ENCODE measurements at regions not wholly inside any gene's neighbourhood (a gene's known extent, or its start where the extent isn't known, plus 50 kb on each side); places are given as distances from the start of the nearest gene placed in this dataset.

DNA sequence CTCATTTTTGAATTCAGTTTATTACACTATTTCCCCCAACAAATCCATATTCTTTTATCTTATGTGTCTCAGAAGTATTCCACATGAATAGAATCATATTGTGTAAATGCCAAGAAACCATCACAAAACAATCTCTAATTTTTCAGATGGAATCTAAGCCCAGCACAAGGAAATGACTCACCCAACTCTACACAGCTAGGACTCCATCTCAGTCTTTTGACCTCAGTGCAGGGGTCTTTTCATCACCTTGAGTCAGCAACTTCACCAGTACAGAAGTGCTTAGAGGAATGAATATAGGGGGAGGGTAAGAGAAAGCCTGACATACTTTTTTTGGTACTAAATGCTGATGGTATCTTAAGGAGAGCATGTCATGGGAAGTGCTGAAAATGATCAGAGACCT is 169.3 kb upstream of the LRRN1 start:
- no peak for DNase-seq (ENCODE audit: low spot score)

DNA sequence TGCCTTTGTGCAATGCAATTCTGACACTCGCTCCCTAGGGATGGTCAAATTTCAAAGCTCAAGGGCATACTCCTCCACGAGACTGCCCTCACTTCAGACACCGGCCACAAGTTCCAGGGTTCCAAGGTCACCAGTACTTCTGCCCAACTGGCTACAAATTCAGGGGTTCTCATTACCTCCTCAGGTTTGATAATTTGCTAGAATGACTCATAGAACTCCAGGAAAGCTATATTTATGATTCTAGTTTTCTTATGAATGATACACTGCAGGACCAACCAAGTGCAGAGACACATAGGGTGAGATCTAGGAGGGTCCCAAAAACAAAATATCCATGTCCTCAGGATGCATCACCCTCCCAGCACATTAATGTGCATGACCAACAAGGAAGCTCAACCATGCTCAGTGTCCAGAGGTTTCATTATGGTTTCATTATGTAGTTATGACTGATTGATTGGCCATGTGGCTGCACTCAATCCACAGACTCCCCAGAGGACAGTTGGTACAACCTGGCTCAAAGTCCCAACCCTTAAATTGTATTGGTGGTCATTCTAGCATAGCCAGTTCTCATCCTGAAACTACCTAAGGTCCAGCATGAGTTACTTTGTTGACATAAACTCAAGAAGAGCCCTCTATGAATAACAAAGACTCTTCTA is 170.4 kb upstream of the LRRN1 start:
- no peak for DNase-seq (ENCODE audit: low spot score)

GRCh38 chr3:3627114-3627513 is 172.1 kb upstream of the LRRN1 start:
- DNase-seq (ENCODE audit: low spot score): no peak

GRCh38 chr3:3625544-3626271 is 173.5 kb upstream of the LRRN1 start:
- DNase-seq (ENCODE audit: low spot score): no peak

DNA sequence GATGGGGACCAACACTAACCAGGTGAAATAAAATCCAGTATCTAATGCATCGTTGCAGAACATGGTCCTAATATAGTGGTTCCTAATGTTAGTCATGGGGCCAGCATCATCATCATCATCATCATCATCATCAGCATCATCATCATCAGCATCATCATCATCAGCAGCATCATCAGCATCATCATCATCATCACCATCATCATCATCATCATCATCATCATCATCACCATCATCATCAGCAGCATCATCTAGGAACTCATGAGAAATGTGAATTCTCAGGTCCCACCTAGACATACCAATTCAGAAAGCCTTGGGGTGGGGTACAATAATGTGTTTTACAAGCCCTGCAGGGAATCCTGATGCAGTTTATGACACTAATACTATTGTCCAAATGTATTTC is 179.4 kb upstream of the LRRN1 start:
- no peak for DNase-seq (ENCODE audit: low spot score)

DNA sequence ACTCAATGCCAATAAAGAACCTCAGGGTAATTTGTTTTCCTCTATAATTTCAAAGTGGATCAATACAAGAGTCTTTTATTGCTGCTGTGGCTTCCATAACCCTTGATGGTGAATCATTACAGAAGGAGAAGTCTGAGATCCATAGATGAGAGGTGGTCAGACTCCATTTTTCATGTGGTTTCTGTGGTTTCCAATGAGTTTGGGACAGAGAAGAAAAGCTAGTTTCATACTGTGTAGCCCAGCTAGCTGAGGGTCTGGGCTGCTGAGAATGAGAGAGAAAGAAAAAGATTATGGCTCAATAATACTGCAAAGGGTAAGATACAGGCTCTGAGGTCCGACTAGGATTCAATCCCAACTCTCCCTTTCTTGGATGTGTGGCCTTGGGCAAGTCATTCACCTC is 180.6 kb upstream of the LRRN1 start:
- DNase-seq (ENCODE audit: low spot score): no peak

- DNase-seq (ENCODE audit: low spot score): no peak
These were observed 183.7 kb upstream of the LRRN1 start for GRCh38 chr3:3615533-3615932.

DNA sequence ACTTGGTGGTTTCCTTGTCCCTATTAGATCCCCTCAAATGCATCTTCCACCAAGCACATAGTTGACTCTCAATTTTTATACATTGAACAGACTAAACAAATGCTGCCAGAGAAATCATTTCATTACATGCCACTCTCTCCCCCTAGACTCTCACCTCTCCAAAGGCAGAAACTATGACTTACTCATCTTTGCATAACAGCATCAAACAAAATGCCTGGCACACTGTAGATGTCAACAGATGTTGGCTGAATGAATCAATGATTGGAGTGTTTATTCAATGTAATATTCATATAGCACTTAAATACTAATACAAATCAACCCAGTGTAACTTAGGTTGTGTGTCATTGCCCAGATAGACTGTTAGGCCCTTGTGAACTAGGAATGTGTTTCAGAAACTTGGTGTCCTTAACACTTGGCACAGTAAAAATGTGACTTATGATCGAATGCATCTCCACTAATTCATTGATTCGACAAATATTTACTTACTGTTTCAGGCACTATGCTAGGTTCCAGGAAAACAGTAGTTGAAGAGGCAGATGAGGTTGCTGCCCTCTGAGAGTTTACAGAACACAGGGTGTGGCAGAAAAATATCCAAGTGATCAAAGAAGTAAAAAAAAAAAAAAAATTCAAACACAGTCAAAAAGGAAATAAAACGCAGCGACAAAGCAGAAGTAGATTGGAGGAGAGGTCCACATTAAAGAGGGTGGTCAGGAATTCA is 188.5 kb upstream of the LRRN1 start:
- DNase-seq (ENCODE audit: low spot score): no peak

- no peak for DNase-seq (ENCODE audit: low spot score)
These were observed 192.9 kb upstream of the LRRN1 start for GRCh38 chr3:3606321-3606720.

DNA sequence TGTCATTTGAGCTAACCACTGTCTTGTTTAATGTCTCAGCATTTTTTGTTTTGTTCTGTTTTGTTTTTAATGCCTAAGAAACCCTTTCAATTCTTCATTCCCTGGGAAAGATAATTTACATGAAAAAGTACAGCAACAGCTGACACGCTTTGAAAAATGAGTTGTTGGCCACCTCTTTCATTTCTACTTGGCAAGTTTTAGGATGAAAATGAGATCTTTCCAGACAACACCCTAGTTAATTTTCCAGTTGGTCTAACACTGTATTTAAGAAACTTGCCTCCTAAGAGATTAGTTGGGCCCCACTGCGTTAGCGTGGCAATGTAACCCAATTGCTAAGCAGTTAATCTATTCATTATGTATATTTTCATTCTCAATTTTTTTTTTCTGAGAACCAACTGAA is 194.0 kb upstream of the LRRN1 start:
- no peak for DNase-seq (ENCODE audit: low spot score)

DNA sequence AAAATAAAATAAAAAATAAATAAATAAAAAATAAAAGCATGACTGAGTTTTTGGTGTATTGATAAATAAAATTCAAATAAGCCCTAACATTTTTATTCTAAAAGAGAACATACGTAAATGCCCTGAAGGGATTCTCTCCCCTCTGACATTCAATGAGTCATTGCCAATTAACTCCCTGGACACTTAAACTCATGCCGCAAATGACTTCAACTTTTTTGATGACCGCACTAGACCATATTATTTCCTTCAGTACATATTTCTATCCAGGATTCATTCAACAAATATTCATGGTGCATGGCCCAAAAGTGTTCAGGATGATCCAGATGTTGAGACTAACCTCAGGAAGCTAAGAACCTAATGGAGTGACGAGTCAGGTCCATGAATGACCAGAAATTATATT is 195.9 kb upstream of the LRRN1 start:
- no peak for DNase-seq (ENCODE audit: low spot score)

DNA sequence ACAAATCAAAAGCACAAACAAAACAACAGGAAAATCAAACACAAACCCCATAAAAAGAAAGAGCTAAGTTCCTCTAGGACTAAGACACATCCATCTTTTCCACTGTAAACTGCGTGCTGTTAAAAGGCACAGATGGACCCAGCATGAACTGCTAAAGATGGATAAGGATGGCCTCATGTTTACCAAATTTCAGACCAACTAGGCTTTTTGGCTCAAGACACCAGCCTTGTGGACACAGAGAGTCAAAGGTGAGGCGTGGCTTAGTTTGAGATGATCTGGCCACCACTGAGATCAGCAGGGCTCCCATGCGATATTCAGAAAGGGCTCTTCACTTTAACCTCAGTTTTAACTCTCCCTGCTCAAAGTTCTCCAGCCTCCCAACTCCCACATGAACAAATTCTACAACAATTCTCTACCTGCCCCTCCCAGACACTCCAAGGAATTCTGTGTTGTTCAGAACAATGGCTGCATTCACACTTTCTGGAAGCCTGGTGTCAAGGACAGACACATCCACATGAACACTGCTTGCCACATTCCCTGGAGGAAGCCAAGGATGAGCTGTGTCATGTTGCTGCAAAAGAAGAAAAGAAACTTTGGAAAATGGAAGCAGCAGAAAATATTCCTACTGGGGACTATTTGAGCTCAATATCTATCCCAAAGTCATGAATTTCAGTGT is 198.4 kb upstream of the LRRN1 start:
- DNase-seq (ENCODE audit: low spot score): no peak

GRCh38 chr3:3599016-3599415 is 200.2 kb upstream of the LRRN1 start:
- DNase-seq (ENCODE audit: low spot score): no peak

DNA sequence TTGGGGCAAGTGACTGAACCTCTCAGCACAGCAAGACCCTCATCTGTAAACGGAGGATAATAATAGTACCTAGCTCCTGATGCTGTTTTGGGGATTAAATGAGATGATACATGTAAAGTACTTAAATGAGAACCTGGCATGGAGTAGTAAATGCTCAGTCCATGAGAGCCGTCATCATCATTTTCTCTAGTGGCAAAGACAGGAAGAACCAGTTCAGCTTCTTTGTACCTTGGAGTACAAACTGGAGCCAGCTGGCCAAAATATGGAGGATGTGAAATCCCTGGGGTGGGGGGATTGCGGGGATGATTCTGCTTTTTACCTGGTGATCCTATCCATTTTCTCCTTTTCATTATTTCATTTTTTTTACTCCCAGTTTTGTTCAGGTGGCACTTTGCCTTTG is 204.2 kb upstream of the LRRN1 start:
- no peak for DNase-seq (ENCODE audit: low spot score)

DNA sequence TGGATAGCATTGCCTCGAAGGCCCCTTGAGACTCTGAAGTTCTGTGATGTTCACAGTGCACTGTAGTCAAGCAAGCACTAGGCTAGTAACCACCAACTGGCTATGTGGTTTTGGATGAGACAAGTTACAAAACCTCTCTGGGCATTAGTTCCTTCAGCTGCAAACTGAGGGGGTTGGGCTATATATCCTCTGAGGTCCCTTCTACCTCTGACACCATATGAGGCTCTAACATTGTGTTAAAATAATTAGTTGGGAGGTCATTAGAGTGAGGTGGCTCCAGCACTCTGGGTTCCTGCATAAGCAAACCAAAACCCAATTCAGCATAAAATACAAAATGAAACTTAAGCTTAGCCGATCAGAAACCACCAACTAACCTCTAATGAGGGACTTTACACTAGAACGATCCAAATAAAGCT is 209.5 kb upstream of the LRRN1 start:
- DNase-seq (ENCODE audit: low spot score): no peak

GRCh38 chr3:3587647-3587972 is 211.6 kb upstream of the LRRN1 start:
- no peak for DNase-seq (ENCODE audit: low spot score)

- no peak for DNase-seq (ENCODE audit: low spot score)
These were observed 212.2 kb upstream of the LRRN1 start for GRCh38 chr3:3586843-3587646.

DNA sequence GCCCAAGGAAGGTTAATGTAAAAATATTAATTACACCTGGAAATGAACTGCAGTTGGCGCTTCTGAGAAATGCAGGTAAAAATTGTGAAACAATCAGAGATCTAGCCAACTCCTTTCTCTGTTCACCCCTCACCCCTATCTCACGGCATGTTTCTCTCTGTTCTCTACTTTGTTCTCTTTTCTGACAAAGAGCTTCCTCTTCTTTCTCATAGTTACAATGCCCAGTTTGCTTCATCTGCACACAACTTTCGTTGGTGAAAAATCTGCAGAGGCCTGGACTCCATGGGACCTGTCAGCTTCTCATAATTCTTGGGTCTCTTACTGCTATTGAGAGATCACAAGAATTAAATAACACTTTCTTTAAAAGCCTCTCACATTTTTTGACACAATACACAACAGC is 212.9 kb upstream of the LRRN1 start:
- no peak for DNase-seq (ENCODE audit: low spot score)

DNA sequence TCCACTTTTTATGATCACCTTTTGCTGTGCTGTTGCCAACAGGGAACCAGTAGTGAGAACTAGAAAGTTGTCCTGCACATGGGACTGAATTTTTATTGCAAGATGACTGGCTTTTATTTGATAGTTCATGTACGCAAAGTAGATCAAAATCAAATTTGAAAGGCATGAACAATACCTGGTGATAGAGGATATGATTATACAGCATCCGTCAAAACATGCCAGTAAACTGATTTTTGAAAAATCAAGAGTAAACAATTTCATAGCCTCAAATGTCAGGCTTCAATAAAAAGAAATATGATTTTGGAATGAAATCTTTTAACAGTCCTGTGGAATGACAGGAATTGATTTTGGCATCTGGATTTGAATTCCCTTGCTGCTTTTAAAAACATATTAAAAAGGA is 219.6 kb upstream of the LRRN1 start:
- DNase-seq (ENCODE audit: low spot score): no peak

DNA sequence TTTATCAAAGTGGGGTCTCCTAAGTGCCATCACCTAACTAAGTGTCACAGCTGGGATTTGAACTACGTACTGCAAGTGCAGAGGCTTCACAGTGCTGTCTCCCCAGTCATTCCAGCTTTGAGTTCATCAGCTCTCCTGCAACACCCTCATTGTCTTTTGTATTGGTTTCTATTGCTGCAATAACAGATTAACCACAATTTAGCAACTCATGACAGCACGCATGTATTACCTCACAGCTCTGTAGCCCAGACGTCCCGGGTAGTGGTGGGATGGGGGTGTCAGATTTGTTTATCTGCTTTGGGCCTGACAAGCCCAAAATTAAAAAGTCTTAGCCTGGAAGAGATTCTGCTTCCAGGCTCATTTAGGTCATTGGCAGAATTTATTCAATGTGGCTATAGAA is 220.5 kb upstream of the LRRN1 start:
- no peak for DNase-seq (ENCODE audit: low spot score)

- no peak for DNase-seq (ENCODE audit: low spot score)
These were observed 221.4 kb upstream of the LRRN1 start for GRCh38 chr3:3577823-3578222.

GRCh38 chr3:3573341-3573740 is 225.9 kb upstream of the LRRN1 start:
- DNase-seq (ENCODE audit: low spot score): no peak

Measured in left forelimb (tissue), 1 donor.